ENCODE measurements at regions not wholly inside any gene's neighbourhood (a gene's known extent, or its start where the extent isn't known, plus 50 kb on each side); places are given as distances from the start of the nearest gene placed in this dataset.

DNA sequence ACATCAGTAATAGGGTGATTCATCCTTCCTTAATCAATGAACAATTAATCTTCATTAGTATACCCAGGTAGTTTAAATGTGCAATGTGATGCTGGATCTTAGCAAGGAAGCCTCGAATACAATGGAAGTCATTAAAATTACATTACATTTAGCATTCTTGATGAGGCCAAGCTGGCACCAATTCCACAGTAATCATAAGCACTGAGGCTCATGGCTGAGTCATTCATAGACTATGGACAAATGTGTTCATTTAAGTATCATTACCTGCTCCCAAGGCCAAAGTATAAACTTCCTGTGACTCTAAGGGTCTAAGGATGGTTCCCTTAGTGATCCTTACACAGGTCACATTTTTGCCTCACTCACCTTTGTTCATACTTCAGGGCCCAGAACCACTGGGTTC is 266.4 kb upstream of the CDIN1 start:
- TF ChIP-seq, protein P1, sequence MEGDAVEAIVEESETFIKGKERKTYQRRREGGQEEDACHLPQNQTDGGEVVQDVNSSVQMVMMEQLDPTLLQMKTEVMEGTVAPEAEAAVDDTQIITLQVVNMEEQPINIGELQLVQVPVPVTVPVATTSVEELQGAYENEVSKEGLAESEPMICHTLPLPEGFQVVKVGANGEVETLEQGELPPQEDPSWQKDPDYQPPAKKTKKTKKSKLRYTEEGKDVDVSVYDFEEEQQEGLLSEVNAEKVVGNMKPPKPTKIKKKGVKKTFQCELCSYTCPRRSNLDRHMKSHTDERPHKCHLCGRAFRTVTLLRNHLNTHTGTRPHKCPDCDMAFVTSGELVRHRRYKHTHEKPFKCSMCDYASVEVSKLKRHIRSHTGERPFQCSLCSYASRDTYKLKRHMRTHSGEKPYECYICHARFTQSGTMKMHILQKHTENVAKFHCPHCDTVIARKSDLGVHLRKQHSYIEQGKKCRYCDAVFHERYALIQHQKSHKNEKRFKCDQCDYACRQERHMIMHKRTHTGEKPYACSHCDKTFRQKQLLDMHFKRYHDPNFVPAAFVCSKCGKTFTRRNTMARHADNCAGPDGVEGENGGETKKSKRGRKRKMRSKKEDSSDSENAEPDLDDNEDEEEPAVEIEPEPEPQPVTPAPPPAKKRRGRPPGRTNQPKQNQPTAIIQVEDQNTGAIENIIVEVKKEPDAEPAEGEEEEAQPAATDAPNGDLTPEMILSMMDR (conservative IDR thresholded peaks at IDR 0.05 in 1 of 2, IDR thresholded peaks at IDR 0.05 in 1 of 2; ENCODE audit: low read depth in 1 of 2, low read length in 2 of 2): no peak
- TF ChIP-seq EZH2 (IDR thresholded peaks at IDR 0.05; ENCODE audit: low read length, missing control alignments): no peak
